T-cell (primary cell): ENCODE measurements at regions not wholly inside any gene's neighbourhood (a gene's known extent, or its start where the extent isn't known, plus 50 kb on each side); places are given as distances from the start of the nearest gene placed in this dataset.

Source experiments
- ATAC-seq, 4 experiments: fragments of 200-7000 bp in 3 of 4; fragments of 150-1000 bp in 1 of 4; cut with Tn5 transposase; replicated peaks in 1 of 4; 1 replicate in 3 of 4; 2 replicates in 1 of 4; pipeline ENCODE4 v1.10.0; 2021; ENCODE audit warnings: moderate library complexity in 3 of 4, mild to moderate bottlenecking in 2 of 4, moderate number of reproducible peaks in 1 of 4
- CTCF ChIA-PET, 2 donors: fragments of 300-600 bp; sonication (Branson Sonifier 250); formaldehyde crosslinking; loops; one replicate each; lab custom pipeline; 2022; ENCODE audit warnings: antibody characterized with exemption in 2 of 2; lab: Charles Lee
- POLR2A ChIA-PET, 2 donors: fragments of 300-600 bp; sonication (Branson Sonifier 250); formaldehyde crosslinking; loops; one replicate each; lab custom pipeline; 2022; ENCODE audit warnings: antibody characterized with exemption in 2 of 2; lab: Charles Lee
- DNase-seq, 35 experiments: peaks; one replicate each; pipeline versions ENCODE4 v3.0.0 to v3.0.0-alpha.2; 2013 to 2023
- H3K27ac ChIP-seq: one replicate; pipeline ENCODE4 v1.5.1; 2013; ENCODE audit warnings: low read length
- H3K27me3 ChIP-seq, 2 experiments: replicated peaks in 1 of 2; 1 replicate in 1 of 2; 2 replicates in 1 of 2; pipeline versions ENCODE4 v1.6.1 to v1.7.0; 2013; ENCODE audit warnings: low read length in 1 of 2, mixed read lengths in 1 of 2; ENCODE audit not compliant: control insufficient read depth in 2 of 2, insufficient read depth in 2 of 2; ENCODE audit errors: extremely low read depth in 1 of 2
- H3K36me3 ChIP-seq, 2 donors: 1 replicate in 1 of 2; 2 replicates in 1 of 2; pipeline versions ENCODE4 v1.6.1 to v1.7.0; 2013; ENCODE audit warnings: low read length in 1 of 2; ENCODE audit not compliant: control insufficient read depth in 2 of 2, insufficient read depth in 1 of 2; ENCODE audit errors: extremely low read depth in 1 of 2
- H3K4me1 ChIP-seq, 2 experiments: 1 replicate in 1 of 2; 2 replicates in 1 of 2; pipeline versions ENCODE4 v1.6.1 to v1.7.0; 2013; ENCODE audit warnings: low read length in 2 of 2, mixed read lengths in 1 of 2; ENCODE audit not compliant: insufficient read depth in 2 of 2, control insufficient read depth in 1 of 2; ENCODE audit errors: extremely low read depth in 1 of 2
- H3K4me3 ChIP-seq, 2 donors: 1 replicate in 1 of 2; 2 replicates in 1 of 2; pipeline versions ENCODE4 v1.5.1 to v1.7.0; 2013; ENCODE audit warnings: mild to moderate bottlenecking in 2 of 2, low read length in 1 of 2, moderate library complexity in 1 of 2; ENCODE audit not compliant: control insufficient read depth in 1 of 2; ENCODE audit errors: extremely low read depth in 1 of 2
- H3K9me3 ChIP-seq: 2 replicates; pipeline ENCODE4 v1.7.0; 2013
- H3K27ac Mint-ChIP-seq, 2 donors: one replicate each; pipeline ENCODE4 v1.8.0; 2020 to 2021; ENCODE audit warnings: mild to moderate bottlenecking in 2 of 2, mixed read lengths in 2 of 2
- H3K27me3 Mint-ChIP-seq, 2 donors: one replicate each; pipeline ENCODE4 v1.8.0; 2021 to 2022; ENCODE audit warnings: mixed read lengths in 2 of 2
- H3K36me3 Mint-ChIP-seq: one replicate; pipeline ENCODE4 v1.8.0; 2021; ENCODE audit warnings: mixed read lengths
- H3K4me1 Mint-ChIP-seq, 3 donors: one replicate each; pipeline ENCODE4 v1.8.0; 2020 to 2022; ENCODE audit warnings: mixed read lengths in 3 of 3, mild to moderate bottlenecking in 1 of 3
- H3K4me3 Mint-ChIP-seq, 3 donors: one replicate each; pipeline ENCODE4 v1.8.0; 2020 to 2022; ENCODE audit warnings: mild to moderate bottlenecking in 3 of 3, mixed read lengths in 3 of 3, moderate library complexity in 3 of 3
- H3K9me3 Mint-ChIP-seq, 3 donors: one replicate each; pipeline ENCODE4 v1.8.0; 2020 to 2022; ENCODE audit warnings: mixed read lengths in 3 of 3
- WGBS: methylation state at CpG from one replicate; pipeline ENCODE4 v1.1.5; 2013; ENCODE audit warnings: missing lambda C conversion rate; ENCODE audit not compliant: insufficient coverage; 5-methylcytosine and 5-hydroxymethylcytosine counted together

DNA sequence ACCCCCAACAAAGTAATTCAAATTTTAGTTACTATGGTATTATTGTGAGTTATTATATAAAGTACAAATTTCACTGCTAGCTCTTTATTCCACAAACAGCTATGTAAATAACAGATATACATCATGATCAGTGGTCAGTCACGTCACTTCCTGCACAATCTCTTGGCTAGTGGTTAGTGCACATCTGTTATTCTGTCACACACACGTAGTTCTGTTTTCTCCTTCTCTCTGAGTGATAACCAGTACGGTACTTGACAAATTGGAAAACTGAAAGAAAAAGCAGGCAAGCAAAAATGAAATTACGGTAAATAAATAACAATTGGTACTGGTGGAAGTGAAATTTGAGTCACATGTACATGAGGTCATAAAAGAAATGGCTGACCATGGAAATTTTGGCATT, 728.7 kb downstream of the CCDC85A start:
- POLR2A ChIA-PET: no interaction called here
- DNase-seq (no peak), ATAC-seq (no peak)
- Histone ChIP-seq H3K27ac (no peak overlapping the region), H3K9me3 (no peaks in the 10 kb centered on the region), H3K27me3 (no peaks in the 10 kb centered on the region), H3K36me3 (no peaks in the 10 kb centered on the region), H3K4me1 (no peaks in the 10 kb centered on the region), H3K4me3 (no peak overlapping the region)
- Mint-ChIP-seq H3K27me3 (no peaks in the 10 kb centered on the region), H3K9me3 (peaks cover 7 to 18% (median 11%) of the 10 kb centered on the region in 3 donors), H3K4me3 (no peak overlapping the region), H3K36me3 (no peaks in the 10 kb centered on the region), H3K4me1 (no peaks in the 10 kb centered on the region), H3K27ac (no peak overlapping the region)
- CTCF ChIA-PET: no interaction called here
- 0% methylated on average over 2 of the region's 4 CpGs for WGBS

DNA sequence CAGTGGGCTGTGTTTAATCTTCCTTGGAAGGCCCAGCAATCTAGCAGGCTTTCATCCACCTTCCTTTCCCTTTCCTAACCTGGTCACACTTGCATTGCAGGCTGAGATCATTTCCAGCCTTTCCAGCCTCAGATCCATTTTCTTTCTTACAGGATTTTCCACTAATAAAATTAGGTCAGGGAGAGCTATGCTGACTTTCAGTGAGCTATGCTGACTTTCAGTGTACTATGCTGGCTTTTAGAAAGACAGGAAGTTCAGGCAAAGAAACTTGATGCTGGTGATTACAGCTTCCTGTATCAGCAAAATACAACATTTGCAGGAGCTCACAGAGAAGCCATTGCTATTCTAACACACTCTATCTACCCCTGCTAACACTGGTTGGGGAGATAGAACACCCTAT, 735.0 kb downstream of the CCDC85A start:
- CTCF ChIA-PET: no interaction called here
- no peak overlapping the region for H3K27ac Mint-ChIP-seq
- Histone ChIP-seq H3K4me1 (no peaks in the 10 kb centered on the region), H3K9me3 (no peaks in the 10 kb centered on the region), H3K27me3 (no peaks in the 10 kb centered on the region), H3K4me3 (no peak overlapping the region), H3K36me3 (no peaks in the 10 kb centered on the region), H3K27ac (no peak overlapping the region)
- H3K4me1 Mint-ChIP-seq: no peaks in the 10 kb centered on the region
- H3K4me3 Mint-ChIP-seq: no peak overlapping the region
- POLR2A ChIA-PET: no interaction called here
- H3K27me3 Mint-ChIP-seq: no peaks in the 10 kb centered on the region
- H3K9me3 Mint-ChIP-seq: peaks cover 16 to 19% (median 16%) of the 10 kb centered on the region in 3 donors
- no peak for ATAC-seq
- DNase-seq: no peak
- no peaks in the 10 kb centered on the region for H3K36me3 Mint-ChIP-seq

DNA sequence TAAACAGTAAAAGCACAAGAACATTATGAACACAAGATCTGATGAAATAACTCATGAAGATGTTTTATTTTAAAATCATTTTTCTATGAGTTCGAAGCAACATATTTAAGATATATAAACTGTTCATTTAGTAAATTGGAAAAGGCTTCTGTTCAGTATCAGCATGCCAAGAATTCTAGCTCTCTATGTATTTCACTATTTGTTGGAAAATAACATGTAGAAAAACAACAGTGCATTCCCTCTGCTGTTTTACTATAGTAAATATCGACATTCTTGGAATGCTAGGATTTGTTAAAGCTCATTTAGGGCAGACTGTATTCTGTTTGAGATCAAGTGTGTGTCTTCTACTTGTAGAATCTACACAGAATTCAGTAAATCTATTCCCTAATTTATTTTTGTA, 750.2 kb downstream of the CCDC85A start:
- ChIA-PET CTCF (no interaction called here), POLR2A (no interaction called here)
- Histone ChIP-seq H3K9me3 (no peaks in the 10 kb centered on the region), H3K27ac (no peak overlapping the region), H3K27me3 (no peaks in the 10 kb centered on the region), H3K4me3 (no peak overlapping the region), H3K36me3 (no peaks in the 10 kb centered on the region), H3K4me1 (no peaks in the 10 kb centered on the region)
- Mint-ChIP-seq H3K27ac (no peak overlapping the region), H3K9me3 (peaks cover 11 to 22% (median 16%) of the 10 kb centered on the region in 3 donors), H3K36me3 (no peaks in the 10 kb centered on the region), H3K4me3 (no peak overlapping the region), H3K4me1 (no peaks in the 10 kb centered on the region), H3K27me3 (no peaks in the 10 kb centered on the region)
- ATAC-seq: no peak
- DNase-seq: no peak
- no CpG with 5 or more reads among the region's 2 CpGs for WGBS

DNA sequence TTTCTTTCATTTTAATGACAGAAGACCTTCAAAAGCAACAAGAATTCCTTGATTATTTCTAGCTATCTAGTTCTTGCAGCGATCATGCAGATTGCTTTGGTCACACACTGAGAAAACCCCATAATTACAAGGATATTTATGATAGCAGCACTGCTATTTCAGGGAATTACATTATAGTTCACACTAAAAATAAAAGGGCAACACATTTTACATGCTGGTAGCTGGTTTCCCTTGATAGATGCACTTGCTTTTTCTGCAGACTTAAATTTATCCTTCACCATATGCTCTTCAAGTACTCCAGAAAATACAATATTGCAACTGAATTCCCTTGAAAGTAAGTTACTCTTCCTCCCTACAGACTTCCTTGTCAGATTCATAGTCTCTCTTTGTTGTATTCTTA, 751.1 kb downstream of the CCDC85A start:
- Histone ChIP-seq H3K4me1 (no peaks in the 10 kb centered on the region), H3K27me3 (no peaks in the 10 kb centered on the region), H3K9me3 (no peaks in the 10 kb centered on the region), H3K27ac (no peak overlapping the region), H3K4me3 (no peak overlapping the region), H3K36me3 (no peaks in the 10 kb centered on the region)
- POLR2A ChIA-PET: no interaction called here
- ATAC-seq (no peak), DNase-seq (no peak)
- Mint-ChIP-seq H3K9me3 (peaks cover 4 to 14% (median 11%) of the 10 kb centered on the region in 3 donors), H3K36me3 (no peaks in the 10 kb centered on the region), H3K27me3 (no peaks in the 10 kb centered on the region), H3K4me1 (no peaks in the 10 kb centered on the region), H3K27ac (no peak overlapping the region), H3K4me3 (no peak overlapping the region)
- WGBS: 71% methylated on average over 1 of the region's 1 CpG
- CTCF ChIA-PET: no interaction called here

DNA sequence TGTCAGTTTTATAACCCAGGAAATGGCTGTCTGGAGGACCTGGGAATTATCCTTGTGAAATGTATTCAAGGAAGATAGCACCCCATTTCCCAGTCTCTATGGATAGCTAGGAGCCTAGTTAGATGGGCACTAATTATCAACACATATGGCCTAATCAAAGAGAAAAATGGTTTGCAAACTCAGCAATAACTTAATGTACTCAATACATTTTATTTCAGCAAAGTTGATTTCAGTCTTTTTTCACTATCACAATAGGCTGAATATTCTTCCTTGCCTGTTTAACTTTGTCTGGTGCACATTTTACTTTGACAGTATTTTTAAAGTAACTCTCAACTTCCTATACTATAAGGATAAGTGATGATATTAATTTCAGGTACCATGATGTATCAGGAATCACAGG, 756.3 kb downstream of the CCDC85A start:
- no peak overlapping the region for H3K4me3 ChIP-seq
- Mint-ChIP-seq H3K4me1 (no peaks in the 10 kb centered on the region), H3K27me3 (no peaks in the 10 kb centered on the region), H3K9me3 (peaks cover 9 to 20% (median 18%) of the 10 kb centered on the region in 3 donors), H3K4me3 (no peak overlapping the region), H3K36me3 (no peaks in the 10 kb centered on the region), H3K27ac (no peak overlapping the region)
- CTCF ChIA-PET: no interaction called here
- no peak overlapping the region for H3K27ac ChIP-seq
- H3K9me3 ChIP-seq: no peaks in the 10 kb centered on the region
- H3K27me3 ChIP-seq: no peaks in the 10 kb centered on the region
- H3K36me3 ChIP-seq: no peaks in the 10 kb centered on the region
- DNase-seq (no peak), ATAC-seq (no peak)
- POLR2A ChIA-PET: no interaction called here
- no peaks in the 10 kb centered on the region for H3K4me1 ChIP-seq

DNA sequence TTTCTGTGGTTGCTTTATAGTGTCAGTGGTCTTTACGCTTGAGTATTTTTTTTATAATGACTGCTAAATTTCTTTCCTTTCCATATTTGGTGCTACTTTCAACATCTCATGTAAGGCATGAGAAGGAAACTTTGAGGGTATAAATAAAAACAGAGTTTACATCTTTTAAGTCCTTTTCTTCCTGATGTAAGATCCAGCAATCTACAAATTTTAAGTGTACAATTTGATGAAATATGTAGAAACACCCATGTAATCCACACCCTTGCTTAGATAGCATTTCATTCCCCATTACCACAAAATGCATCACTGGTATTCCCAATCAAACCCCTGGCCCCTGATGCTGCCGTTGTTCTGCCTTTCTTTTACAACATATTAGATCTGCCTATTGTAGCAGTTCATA, 769.1 kb downstream of the CCDC85A start:
- Histone ChIP-seq H3K27me3 (no peaks in the 10 kb centered on the region), H3K4me3 (no peak overlapping the region), H3K9me3 (no peaks in the 10 kb centered on the region), H3K27ac (no peak overlapping the region), H3K36me3 (no peaks in the 10 kb centered on the region), H3K4me1 (no peaks in the 10 kb centered on the region)
- ChIA-PET CTCF (no interaction called here), POLR2A (no interaction called here)
- WGBS: no CpG with 5 or more reads among the region's 2 CpGs
- H3K36me3 Mint-ChIP-seq: no peaks in the 10 kb centered on the region
- no peak overlapping the region for H3K4me3 Mint-ChIP-seq
- H3K27me3 Mint-ChIP-seq: no peaks in the 10 kb centered on the region
- no peaks in the 10 kb centered on the region for H3K4me1 Mint-ChIP-seq
- ATAC-seq (no peak), DNase-seq (no peak)
- no peak overlapping the region for H3K27ac Mint-ChIP-seq
- peaks cover 20 to 40% (median 24%) of the 10 kb centered on the region in 3 donors for H3K9me3 Mint-ChIP-seq

DNA sequence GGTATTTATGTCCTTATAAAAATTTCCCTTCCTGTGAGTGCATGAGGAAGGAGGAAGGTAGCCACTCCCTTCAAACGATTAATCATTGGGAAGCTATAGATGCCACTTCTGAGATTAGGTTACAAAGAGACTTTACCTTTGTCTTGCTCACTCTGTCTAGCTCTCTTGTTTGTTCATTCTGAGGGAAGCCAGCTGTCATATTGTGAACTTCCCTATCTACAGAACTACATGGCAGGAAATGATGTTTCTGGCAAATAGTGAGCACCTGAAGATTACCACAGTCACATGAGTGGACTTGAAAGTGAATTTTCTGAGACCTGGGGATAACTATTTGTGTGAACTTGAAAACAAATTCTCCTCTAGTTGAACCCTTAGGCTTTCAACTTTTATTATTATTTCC, 776.8 kb downstream of the CCDC85A start:
- Histone ChIP-seq H3K4me3 (no peak overlapping the region), H3K36me3 (no peaks in the 10 kb centered on the region), H3K27ac (no peak overlapping the region), H3K4me1 (no peaks in the 10 kb centered on the region), H3K27me3 (no peaks in the 10 kb centered on the region), H3K9me3 (no peaks in the 10 kb centered on the region)
- ATAC-seq: no peak
- ChIA-PET POLR2A (no interaction called here), CTCF (no interaction called here)
- no peaks in the 10 kb centered on the region for H3K27me3 Mint-ChIP-seq
- no peaks in the 10 kb centered on the region for H3K4me1 Mint-ChIP-seq
- no peak overlapping the region for H3K27ac Mint-ChIP-seq
- DNase-seq: no peak
- no CpG with 5 or more reads among the region's 1 CpG for WGBS
- H3K4me3 Mint-ChIP-seq: no peak overlapping the region
- H3K9me3 Mint-ChIP-seq: peaks cover 9 to 30% (median 16%) of the 10 kb centered on the region in 3 donors
- no peaks in the 10 kb centered on the region for H3K36me3 Mint-ChIP-seq
